SK-MEL-5 (cell line): ENCODE measurements at regions not wholly inside any gene's neighbourhood (a gene's known extent, or its start where the extent isn't known, plus 50 kb on each side); places are given as distances from the start of the nearest gene placed in this dataset.
A peak's percentile ranks its signal among the peaks of the same experiment; 100 is the strongest.

Source experiments
- DNase-seq: peaks from one replicate; pipeline ENCODE4 v3.0.0-alpha.2; 2016; ENCODE audit warnings: low read depth, low spot score
- in situ Hi-C: cut with HindIII; loops from 2 replicates; pipeline ENCODE4 v1.10.0; 2016; ENCODE audit warnings: low sequenced_read_pairs, high pct_unique_total_duplicates, low pct_unique_long_range_greater_than_20kb

DNA sequence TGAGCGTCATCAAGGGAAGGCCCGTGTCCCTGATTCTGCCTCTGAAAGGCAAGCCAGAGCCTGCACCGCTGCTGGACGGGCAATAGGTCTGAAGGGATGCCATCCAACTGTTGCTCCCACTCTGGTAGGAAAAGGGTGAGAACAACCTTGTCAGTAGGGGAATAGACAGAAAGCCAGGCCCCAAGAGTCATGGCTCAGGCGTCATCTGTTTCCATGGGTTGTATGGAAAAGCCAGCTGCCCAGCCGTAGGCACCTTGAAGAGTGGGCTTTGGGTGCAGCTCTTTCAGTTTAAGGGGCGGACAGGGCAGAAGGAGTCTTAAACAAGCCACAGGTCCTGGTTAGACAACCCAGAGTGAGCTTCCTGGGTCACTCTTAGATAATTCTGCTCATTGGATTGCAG, 66.5 kb downstream of the RNF6 start:
- in situ Hi-C loops: no loop called here
- DNase-seq: peak; percentile 46

DNA sequence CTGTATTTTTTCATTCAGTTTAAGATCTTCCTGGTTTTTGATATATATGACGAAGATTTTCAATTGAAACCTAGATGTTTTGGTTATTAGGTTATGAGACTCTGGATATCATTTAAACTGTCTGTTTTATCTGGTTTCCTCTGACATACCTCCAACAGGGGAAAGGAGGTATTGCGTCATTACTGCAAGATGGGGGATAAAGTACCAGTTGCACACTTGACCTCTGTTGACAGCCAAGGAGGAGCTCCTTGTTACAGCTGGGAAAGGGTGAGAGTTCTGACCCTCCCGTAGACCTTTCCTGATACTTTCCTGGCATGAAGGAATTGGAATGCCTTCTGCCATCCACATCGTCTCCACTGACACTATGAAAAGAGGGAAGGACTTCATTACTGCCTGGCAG, 82.0 kb upstream of the SHISA2 start:
- in situ Hi-C loops: no loop called here
- DNase-seq: no peak

GRCh38 chr13:26133286-26133685, 81.5 kb upstream of the SHISA2 start:
- in situ Hi-C loops: no loop called here
- DNase-seq: no peak

DNA sequence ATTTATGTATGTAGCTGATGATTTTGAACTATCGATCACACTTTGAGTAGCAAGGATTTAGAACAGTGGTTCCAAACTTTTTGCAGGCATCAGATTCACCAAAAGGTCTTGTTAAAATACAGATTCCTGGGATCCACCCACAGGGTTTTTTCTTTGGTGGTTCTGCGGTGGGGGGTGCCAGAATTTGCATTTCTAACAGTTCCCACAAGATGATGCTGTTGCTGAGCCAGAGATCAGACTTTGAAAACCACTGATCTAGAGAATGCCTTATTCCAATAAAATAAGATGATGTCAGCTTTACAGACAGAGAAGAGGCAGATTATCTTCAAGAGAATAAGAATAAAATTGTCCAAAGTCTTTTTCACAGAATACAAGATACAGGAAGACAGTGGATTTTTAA, 80.9 kb upstream of the SHISA2 start:
- peak; percentile 32 for DNase-seq
- in situ Hi-C loops: no loop called here

- DNase-seq: no peak
- in situ Hi-C loops: no loop called here
Measured at GRCh38 chr13:26128676-26129075, 76.9 kb upstream of the SHISA2 start.

DNA sequence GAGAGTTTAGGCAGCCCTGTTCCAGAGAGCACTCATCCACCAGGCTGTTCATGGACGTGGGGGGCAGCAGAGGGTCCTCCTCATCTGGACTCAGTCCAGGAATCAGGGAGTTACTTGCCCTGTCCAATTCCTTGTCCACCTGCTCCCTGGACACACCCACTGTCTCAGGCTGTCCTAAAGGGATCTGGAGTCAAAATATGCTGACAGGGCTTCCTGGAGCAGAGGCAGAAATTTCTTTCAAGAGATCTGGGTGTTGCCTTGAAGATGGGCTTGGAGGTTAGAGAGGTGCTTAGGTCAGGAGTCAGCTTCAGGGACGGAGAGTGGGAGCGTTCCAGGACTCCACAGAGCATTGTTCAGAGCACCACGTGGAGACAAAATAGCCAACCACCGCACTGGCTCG, 65.8 kb upstream of the SHISA2 start:
- no peak for DNase-seq
- in situ Hi-C loops: no loop called here

DNA sequence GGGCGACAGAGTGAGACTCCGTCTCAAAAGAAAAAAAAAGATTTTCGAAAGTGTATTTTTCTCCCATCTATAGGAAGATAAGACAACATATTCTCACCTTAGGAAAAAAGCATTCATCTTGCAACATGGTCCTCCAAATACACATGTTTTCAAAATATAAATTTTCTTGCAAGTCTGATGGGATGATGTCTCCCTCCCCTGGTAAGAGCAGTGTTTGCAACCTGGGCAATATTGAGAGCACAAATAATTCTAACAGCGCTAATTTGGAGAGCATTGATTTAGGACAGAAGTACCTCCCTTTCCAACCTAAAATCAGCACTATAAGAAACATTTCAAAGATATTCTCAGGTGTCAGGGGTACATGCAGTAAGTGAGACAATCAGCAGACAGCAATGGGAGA, 61.0 kb upstream of the SHISA2 start:
- in situ Hi-C loops: no loop called here
- peak; percentile 36 for DNase-seq

DNA sequence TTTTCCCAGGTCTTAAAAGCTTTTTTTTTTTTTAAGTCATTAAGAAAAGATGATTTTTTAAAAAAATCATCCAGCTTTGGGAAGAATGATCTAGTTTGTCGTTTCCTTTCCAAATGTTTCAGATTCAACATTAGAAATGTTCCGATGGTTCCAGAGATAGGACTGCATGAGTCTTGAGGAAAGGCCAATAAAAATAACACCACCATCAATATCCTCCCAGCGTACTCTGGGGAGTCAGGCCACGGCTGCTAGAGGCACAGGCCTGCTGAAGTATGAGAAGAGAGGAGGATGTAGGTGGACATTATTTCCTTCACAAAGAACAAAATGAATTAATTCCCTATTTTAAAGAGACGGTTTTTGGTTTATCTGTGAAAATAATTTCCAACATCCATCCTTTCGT, 60.0 kb upstream of the SHISA2 start:
- no peak for DNase-seq
- in situ Hi-C loops: no loop called here
